Pancreas (tissue), 10 donors: ENCODE measurements at regions not wholly inside any gene's neighbourhood (a gene's known extent, or its start where the extent isn't known, plus 50 kb on each side); places are given as distances from the start of the nearest gene placed in this dataset.

Source experiments
- ATAC-seq, 4 donors: fragments of 200-7000 bp; cut with Tn5 transposase; one replicate each; pipeline versions ENCODE4 v1.8.0 to v1.9.1; 2020; ENCODE audit warnings: mild to moderate bottlenecking in 4 of 4, moderate library complexity in 4 of 4
- DNase-seq, 6 donors: peaks; one replicate each; pipeline ENCODE4 v3.0.0-alpha.2; 2020
- FAIRE-seq: peaks from 2 replicates; lab custom pipeline; 2012; peaks lifted over from hg19 to GRCh38; lab: Jason Lieb, UNC
- H3K27ac ChIP-seq, 4 donors: fragments of 200-600 bp; sonication (generic); 1 replicate in 3 of 4; 2 replicates in 1 of 4; pipeline versions ENCODE4 v1.5.0 to v1.8.0; 2020
- H3K27me3 ChIP-seq, 4 donors: fragments of 200-600 bp; one replicate each; pipeline ENCODE4 v1.8.0; 2021
- H3K36me3 ChIP-seq, 3 donors: fragments of 200-600 bp; sonication (generic) in 1 of 3; one replicate each; pipeline versions ENCODE4 v1.5.0 to v1.8.0; 2020 to 2021
- H3K4me1 ChIP-seq, 3 donors: fragments of 200-600 bp; one replicate each; pipeline ENCODE4 v1.8.0; 2021
- H3K4me3 ChIP-seq, 4 donors: fragments of 200-600 bp; sonication (generic) in 2 of 4; one replicate each; pipeline versions ENCODE4 v1.5.0 to v1.8.0; 2020 to 2021
- H3K9me3 ChIP-seq, 4 donors: fragments of 200-600 bp; one replicate each; pipeline ENCODE4 v1.8.0; 2021
- WGBS, 2 donors: extraction: QIAGEN DNeasy Blood & Tissue Kit; methylation state at CpG; one replicate each; pipeline ENCODE4 v1.1.7; 2013; 5-methylcytosine and 5-hydroxymethylcytosine counted together
- intact Hi-C, 3 donors: fragments of 100-400 bp; cut with DNase I; formaldehyde crosslinking; loops; one replicate each; pipeline versions ENCODE4 v1.11.1 to v1.14.2; 2022
- TF ChIP-seq, protein P1 (sequence below), 4 donors: fragments of 200-600 bp; sonication (generic) in 3 of 4; IDR thresholded peaks; one replicate each; pipeline versions ENCODE4 v1.5.0 to v1.8.0; 2021; ENCODE audit warnings: antibody characterized with exemption in 4 of 4
- donor health status: healthy with polysubstance abuse.
- donor health status: DM: no; HTN: no; CAD: no; lungs with moderate emphysema.
- donor health status: DM: no; HTN: no; CAD: no.
- donor health status: control.
- donor health status: control.
- donor health status: Bipolar disorder and iron deficiency.
- donor health status: DM: yes; HTN: yes; CAD: no.
- donor health status: DM: no; HTN: no; CAD: no.
- donor health status: DM: no; HTN: no; CAD: no.
- donor health status: DM: yes; HTN: yes; CAD: no.

DNA sequence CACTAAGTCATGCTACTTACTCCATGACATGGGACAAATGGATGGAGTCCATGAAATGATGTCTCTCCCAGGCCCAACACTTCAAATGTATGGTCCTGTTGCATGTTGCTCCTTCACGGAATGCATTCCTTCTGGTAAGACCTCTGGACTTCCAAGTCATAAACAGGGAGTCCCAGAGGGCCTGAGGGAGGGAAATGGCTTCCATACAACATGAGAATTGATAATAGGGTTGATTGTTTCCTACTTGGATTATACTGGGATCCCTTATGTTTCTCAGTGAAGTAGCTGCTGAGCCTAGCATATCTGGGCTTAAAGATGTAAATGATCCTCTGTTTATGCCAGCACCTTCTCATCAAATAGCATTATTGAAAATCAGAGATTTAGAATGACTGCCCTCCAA lies 104.2 kb upstream of the MAGI3 start:
- H3K27ac ChIP-seq: no peak overlapping the region
- ATAC-seq (no peak), FAIRE-seq (no peak), DNase-seq (no peak)
- TF ChIP-seq, protein P1, sequence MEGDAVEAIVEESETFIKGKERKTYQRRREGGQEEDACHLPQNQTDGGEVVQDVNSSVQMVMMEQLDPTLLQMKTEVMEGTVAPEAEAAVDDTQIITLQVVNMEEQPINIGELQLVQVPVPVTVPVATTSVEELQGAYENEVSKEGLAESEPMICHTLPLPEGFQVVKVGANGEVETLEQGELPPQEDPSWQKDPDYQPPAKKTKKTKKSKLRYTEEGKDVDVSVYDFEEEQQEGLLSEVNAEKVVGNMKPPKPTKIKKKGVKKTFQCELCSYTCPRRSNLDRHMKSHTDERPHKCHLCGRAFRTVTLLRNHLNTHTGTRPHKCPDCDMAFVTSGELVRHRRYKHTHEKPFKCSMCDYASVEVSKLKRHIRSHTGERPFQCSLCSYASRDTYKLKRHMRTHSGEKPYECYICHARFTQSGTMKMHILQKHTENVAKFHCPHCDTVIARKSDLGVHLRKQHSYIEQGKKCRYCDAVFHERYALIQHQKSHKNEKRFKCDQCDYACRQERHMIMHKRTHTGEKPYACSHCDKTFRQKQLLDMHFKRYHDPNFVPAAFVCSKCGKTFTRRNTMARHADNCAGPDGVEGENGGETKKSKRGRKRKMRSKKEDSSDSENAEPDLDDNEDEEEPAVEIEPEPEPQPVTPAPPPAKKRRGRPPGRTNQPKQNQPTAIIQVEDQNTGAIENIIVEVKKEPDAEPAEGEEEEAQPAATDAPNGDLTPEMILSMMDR (IDR thresholded peaks at IDR 0.05): no peak
- H3K4me1 ChIP-seq: peaks cover 0 to 5% (median 0%) of the 10 kb centered on the region in 3 donors
- H3K36me3 ChIP-seq: no peaks in the 10 kb centered on the region
- intact Hi-C loops: loop anchor here in 1 of 3 donors (10.0 kb wide), 1 partner anchor 79 kb away; no protein-coding TSS in a partner anchor
- H3K9me3 ChIP-seq: no peaks in the 10 kb centered on the region
- WGBS, 2 donors: 90 to 100% methylated on average over 1 of the region's 1 CpG
- H3K27me3 ChIP-seq: no peaks in the 10 kb centered on the region
- no peak overlapping the region for H3K4me3 ChIP-seq

- TF ChIP-seq, protein P1 (IDR thresholded peaks at IDR 0.05): no peak
- H3K4me3 ChIP-seq: no peak overlapping the region
- DNase-seq: no peak
- H3K4me1 ChIP-seq: peaks cover 0 to 11% (median 0%) of the 10 kb centered on the region in 3 donors
- H3K9me3 ChIP-seq: no peaks in the 10 kb centered on the region
- WGBS, 2 donors: 61 to 63% methylated on average over 9 of the region's 9 CpGs
- FAIRE-seq: no peak
- peak; percentile 69 to 76 (median 75) for ATAC-seq
- no peaks in the 10 kb centered on the region for H3K36me3 ChIP-seq
- no peaks in the 10 kb centered on the region for H3K27me3 ChIP-seq
- intact Hi-C loops: no loop called here
- H3K27ac ChIP-seq: peak overlapping the region; percentile 14 to 65 (median 40)
Observed at GRCh38 chr1:113291777-113292602, 98.3 kb upstream of the MAGI3 start.

- no peak for FAIRE-seq
- Histone ChIP-seq H3K27ac (peak overlapping the region; percentile 14 to 65 (median 50)), H3K4me3 (no peak overlapping the region), H3K27me3 (no peaks in the 10 kb centered on the region), H3K9me3 (no peaks in the 10 kb centered on the region), H3K4me1 (peaks cover 0 to 11% (median 4%) of the 10 kb centered on the region in 3 donors), H3K36me3 (no peaks in the 10 kb centered on the region)
- intact Hi-C loops: no loop called here
- TF ChIP-seq, protein P1 (IDR thresholded peaks at IDR 0.05): no peak
- peak; percentile 71 to 87 (median 84) for ATAC-seq
- peak in 3 of 6 donors; percentile 6 to 22 (median 17) for DNase-seq
- WGBS, 2 donors: 14 to 24% methylated on average over 2 of the region's 2 CpGs
Observed at GRCh38 chr1:113292603-113293255, 97.6 kb upstream of the MAGI3 start.

GRCh38 chr1:113293256-113293626 lies 97.1 kb upstream of the MAGI3 start:
- H3K36me3 ChIP-seq: no peaks in the 10 kb centered on the region
- ATAC-seq (no peak), DNase-seq (no peak), FAIRE-seq (no peak)
- no peak overlapping the region for H3K4me3 ChIP-seq
- H3K4me1 ChIP-seq: peaks cover 0 to 11% (median 4%) of the 10 kb centered on the region in 3 donors
- no peaks in the 10 kb centered on the region for H3K9me3 ChIP-seq
- TF ChIP-seq, protein P1 (IDR thresholded peaks at IDR 0.05): no peak
- 87 to 98% methylated on average over 11 of the region's 11 CpGs for WGBS, 2 donors
- peak overlapping the region in 2 of 4 donors; percentile 62 to 65 for H3K27ac ChIP-seq
- H3K27me3 ChIP-seq: no peaks in the 10 kb centered on the region
- intact Hi-C loops: no loop called here
